NCI-H1417 treated with DMSO at 0.1 percent for 48 hours (cell line): ENCODE measurements at regions not wholly inside any gene's neighbourhood (a gene's known extent, or its start where the extent isn't known, plus 50 kb on each side); places are given as distances from the start of the nearest gene placed in this dataset.

ENCODE experiments used
- DNase-seq: peaks from one replicate; lab custom pipeline; 2025; lab: John Stamatoyannopoulos, UW

DNA sequence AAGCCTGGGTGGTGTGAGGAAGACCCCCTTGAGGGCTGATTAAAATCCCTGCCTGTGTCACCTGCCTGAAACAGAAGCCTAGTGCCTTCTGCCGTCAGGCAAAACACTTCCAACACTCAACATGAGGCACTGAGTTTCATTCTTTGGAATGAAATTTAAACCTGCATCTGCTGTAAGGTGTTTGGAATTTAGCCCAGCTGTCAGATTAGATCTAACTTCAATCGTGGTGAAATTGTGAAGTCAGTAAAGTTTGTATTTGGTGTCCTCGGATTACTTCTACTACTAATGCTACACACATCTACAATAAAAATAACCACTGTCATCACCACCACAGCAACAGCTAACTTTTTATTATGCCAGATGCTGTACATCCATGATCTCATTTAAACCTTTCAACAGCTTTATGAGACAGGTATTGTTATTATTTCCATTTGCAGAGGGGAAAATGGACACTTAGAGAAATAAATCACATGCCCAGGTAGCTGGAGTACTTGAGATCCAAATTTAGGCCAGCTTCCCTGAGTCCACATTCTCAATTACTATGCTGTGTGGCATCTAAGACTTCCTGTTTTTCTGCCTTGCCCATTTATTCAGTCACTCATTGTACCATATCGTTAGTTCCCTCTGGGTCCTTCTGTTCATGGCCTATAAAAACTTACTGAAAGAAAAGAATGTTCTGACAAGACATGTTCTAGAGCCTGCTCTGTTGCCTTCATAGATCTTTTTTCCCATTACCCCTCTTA, 98.2 kb upstream of the GCFC2 start:
- DNase-seq: no peak

DNA sequence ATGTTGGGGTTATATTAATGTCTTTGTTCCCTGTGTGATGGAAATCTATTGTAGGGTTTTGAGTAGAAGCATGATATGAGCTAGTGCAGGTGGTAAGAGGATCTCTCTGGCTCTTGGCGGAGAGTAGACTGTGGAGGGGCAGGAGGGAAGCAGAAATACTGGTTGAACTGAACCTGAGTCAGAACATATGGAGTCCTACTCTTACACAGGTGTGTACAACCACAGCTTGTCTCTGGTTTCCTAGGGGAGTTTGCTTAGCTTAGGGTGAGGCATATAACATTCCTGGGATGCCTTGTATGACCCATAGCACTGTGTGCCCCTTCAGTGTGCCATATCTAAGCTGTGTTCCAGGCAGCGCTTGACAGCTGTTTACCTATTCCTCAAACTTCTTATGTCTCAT, 97.3 kb upstream of the GCFC2 start:
- no peak for DNase-seq

DNA sequence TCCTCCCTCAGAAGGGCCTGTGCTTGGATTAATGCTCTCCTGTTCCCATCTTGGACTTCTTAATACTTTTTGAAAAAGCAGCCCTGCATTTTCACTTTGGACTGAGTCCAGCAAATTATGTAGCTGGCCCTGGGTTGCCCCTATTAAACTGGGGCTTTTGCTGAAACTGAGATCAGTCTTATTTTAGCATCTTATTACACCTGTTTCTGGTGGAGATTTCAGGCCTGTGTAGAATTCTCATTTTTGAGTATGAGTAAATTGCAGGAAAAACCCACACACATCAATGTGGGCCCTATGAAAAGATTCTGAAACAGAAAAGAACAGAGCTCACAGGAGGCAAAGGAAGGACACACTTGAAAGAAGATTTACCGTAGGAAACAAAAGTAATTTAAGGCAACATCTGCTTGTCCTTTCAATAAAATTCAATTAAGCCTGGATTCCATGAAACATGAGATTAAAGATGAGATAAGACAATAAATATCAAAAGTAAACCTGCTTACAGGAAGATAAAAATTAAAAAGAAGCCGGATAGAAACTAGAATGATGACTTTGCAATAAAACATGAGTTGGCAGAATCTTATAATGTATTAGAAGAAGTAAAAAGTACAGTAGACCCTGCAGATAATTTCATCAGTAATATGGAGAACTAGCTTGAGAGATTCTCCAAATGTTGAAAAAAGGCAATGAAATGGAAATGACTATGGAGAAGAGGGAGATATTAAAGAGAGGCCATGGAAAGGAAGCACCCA, 90.7 kb upstream of the GCFC2 start:
- no peak for DNase-seq

DNA sequence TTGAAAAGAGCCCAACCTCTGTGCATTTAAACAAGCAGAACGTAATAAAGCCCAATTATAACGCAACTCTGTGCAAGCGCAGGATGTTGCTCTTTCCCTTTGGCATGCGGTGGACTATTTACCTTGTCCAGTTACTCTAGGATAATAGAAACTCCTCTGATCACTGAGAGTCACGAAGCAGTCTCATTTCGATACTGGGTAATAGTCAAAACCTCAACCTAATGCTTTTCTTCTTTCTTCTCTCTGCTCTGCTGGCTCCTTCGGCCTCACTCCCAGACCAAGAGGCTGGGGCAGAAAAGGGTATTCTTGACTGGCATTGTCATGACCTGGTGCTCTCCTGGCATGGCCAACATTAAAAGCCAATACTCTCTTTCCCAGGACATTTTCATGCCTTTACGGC, 89.7 kb upstream of the GCFC2 start:
- no peak for DNase-seq

DNA sequence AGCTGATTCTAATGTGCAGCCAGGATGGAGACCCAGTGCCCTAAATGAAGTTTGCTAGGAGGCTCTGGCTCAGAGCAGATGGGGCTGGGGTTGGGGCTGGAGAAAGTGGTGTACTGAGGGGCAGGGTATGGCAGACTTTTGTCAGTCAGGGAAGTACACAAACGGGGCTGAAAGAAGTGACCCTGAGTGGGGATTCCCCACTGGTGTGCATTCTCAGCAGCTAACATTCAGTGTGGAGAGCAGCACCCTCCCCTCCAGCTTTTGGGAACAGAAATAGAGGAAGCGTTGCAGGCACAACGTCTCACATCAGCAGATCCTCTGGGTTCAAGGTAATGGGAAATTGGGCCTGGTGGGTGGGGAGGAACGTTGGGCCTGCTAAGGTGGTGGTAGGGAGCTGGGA, 89.1 kb upstream of the GCFC2 start:
- no peak for DNase-seq

DNA sequence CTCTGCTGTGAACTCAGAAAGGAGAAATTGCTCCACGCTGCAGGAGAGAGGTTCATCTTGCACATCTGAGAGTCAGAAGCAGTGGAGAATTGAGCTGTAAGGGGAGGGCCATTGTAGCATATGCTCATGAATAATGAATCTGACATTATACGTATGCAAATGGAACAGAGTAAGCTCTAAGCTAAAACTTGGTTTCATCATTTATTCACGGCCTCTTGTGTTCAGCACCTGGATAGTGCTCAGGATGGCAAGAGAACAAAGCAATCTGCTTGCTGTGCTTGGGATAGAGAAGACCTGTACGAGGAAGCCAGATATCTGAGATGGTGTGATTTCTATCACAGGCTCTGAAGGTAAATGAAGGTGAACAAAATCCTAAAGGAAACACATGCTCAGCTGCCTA, 87.9 kb upstream of the GCFC2 start:
- DNase-seq: no peak

DNA sequence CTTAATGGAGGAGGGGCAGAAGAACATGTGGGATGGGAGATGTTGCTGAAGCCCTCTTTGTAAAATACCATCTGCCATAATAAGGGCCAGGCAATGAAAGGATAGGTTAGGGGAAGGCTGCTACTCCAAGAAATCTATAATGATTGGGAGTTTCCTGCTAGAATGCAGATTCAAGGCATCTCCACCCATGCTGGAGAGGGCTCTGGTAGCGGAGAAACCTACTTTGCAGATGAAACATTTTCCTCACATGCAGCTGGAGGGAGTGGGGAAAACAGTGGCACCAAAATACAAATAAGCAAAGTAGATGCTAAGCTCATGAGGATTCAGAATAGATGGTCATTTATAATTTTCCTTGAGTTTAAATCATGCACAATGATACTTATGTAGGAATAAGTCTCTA, 82.3 kb upstream of the GCFC2 start:
- DNase-seq: no peak

DNA sequence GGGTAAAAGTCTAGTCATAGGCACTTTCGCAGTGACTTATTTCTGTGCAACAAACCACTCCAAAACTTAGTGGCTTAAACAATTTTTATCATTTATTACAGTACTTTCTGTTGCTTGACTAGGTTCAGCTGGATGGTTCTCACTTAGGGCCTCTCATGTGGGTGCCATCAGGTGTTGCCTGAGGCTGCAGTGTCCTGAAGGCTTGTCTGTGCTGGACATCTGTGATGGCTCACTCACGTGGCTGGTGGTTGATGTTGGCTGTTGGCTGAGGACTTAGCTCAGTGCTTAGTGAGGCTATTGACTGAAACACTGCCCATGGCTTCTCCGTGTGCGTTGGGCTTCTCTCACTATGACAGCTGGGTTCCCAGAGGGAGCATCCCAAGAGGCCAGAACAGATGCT, 81.4 kb upstream of the GCFC2 start:
- no peak for DNase-seq

DNA sequence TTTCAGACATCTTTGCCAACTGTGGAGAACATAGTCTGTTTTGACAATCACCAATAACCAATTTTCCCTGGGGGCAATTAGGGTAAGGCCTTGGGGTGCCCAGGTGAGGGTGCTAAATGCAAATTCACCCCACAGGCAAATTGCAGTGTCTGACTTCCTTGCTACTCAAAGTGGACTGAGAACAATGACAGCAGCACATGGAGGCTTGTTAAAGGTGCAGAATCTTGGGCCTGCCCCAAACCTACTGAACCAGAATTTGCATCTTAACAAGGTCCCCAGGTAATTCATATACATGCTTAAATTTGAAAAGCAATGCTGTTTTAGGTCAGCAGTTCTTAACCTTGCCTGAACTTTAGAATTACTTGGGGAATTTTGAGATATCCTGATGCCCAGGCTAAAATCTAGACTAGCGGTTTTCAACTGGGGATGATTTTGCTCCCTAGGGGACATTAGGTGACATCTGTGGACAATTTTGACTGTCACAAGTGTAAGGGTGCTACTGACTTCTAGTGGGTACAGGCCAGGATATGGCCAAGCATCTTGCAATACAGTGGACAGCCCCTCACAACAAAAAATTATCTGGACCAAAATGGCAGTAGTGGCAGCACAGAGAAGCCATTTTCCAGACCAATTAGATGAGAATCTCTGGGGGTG, 80.2 kb upstream of the GCFC2 start:
- DNase-seq: no peak

DNA sequence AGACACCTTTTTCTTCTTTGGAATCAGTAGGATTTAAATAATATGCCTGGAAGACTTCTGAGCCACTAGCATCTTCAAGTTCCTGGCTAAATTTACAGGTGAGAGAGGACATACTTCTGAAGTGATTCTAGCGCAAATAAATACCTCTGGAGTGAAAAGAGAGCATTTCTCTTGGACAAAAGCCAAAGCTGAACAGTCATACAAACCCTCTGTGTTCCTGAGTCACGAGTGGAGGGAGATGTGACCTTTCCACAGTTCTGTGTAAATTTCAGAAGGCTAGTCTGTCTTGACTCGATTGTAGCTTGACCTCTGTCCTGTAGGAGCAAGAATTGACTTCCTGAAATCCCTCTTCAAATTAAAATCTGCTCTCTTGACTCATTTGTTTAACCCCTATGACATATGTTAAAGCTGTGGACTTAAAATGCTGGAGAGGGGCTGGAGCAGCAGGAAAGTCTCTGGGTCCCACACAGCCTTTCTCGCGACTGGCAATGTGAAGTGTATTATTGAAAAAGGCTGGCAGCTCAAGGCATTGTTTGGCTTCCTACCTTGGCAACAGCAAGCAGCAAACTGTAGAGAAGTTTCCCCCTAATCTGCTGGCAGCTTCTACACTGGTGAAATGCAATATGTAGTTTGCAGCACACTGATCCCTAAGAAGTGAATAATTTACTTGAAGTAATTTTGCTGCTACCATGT, 79.6 kb upstream of the GCFC2 start:
- DNase-seq: no peak

DNA sequence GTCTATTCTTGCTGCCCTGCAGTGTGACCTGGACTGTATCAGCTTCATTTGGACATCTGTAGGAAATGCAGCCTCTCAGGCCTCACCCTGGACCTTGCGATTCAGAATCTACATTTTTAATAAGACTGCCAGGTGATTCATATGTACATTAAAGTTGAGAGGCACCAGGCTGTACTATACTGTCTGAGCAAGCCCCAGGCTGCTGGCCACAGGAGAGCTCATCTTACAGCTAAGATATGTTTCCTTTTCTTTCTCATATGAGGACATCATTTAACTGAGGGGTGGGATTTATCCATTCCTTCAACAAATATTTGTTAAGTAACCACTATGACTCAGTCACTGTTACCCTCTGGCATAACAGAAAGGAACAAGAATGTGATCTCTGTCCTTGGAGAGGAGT, 78.2 kb upstream of the GCFC2 start:
- DNase-seq: no peak

DNA sequence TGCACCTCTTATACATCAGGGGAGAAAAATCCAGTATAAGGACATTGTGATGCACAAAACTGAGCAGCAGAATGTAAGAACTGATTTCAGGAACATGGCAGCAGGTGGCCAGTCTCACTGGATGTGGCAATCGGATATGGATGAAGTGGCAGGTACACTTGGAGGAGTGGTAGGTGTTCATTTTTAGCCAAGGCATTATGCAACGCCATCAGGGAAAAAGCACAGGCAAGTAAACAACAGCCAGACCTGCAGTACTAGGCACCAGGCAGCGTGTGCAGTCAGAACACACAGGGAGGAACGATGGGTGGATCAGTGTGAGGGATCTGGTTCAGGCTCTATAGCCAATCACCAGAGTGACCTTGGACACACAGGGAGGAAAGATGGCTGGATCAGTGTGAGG, 77.4 kb upstream of the GCFC2 start:
- DNase-seq: no peak

DNA sequence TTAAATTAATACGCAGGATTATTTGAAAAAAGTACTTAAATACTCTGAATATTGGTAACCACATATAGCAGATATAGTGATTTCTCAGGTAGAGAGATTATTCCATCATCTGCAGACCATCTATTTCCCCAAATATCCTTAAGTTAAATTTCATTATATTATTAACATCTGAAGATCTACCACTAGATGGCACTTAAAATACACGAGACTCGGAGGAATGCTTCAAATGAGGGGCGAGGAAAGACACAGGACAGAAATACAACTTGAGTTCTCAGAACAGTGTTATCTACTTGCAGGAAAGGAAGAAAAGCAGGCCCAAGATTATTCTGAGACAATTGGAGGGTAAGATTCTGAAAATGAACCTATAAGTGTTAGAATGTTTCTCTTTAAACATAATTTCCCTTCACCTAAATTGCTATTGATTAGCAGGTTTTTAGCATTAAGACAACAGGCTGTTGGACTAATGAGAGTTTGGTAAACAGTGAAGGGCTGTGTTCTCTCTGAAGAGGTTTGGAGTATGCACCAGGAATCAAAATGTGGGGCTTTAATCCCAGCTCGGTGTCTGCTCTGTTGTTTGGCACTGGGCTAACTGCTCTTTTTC, 76.9 kb upstream of the GCFC2 start:
- DNase-seq: peak; percentile 50

DNA sequence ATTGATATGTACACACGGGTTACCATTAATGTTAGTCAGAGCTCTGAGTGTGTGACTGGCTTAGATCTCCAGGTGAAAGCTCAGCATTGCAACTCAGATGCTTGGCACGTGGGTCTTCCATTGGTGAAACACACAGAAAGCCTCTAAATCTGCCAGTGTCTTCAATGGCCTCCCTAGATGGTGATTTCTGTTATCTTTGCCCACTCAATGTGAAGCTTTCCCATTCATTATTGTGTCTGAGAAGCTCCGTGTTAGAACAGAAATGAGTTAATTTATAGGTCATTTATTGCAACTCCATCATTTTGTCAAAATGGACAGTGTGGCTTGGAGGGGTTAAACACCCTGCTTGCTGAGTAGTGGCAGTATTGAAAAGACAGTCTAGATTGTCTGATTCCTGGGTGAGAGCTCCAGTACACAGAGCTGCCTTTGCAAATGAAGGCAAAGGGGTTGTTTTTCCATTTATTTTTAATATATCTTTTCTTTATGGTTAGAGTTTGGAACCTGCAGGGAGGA, 64.7 kb upstream of the GCFC2 start:
- no peak for DNase-seq

DNA sequence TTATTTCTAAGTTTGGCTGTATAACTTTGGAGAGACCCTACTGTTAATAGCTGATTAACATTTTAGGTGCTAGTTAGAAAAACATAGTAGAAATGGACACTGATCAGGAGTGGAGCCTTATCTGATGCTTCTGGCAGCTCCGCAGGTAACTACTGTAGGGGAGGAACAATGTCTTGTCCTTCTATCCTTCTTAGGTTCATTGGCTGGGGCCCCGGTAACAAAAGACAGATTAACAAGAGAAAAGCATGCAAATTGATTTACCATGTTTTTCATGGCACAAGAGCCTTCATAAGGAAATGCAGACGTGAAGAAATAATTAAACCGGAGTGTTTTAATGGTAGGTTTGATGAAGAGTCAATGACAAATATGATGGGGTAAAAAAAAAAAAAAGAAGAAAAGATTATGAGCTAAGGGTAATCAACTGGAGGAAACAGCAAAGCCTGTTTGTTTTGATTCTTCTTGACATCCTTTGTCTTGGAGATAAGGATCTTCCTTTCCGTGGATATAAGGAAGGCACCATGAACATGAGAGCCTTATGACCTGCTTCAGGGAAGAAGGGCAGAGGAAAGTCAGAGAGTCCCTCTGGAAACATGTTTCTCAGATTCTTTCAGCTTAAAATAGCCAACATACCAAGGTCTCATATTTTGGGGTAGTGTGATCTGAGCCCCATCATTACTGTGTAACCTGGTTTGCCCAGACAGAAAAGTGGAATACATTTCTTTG, 62.4 kb upstream of the GCFC2 start:
- DNase-seq: no peak

DNA sequence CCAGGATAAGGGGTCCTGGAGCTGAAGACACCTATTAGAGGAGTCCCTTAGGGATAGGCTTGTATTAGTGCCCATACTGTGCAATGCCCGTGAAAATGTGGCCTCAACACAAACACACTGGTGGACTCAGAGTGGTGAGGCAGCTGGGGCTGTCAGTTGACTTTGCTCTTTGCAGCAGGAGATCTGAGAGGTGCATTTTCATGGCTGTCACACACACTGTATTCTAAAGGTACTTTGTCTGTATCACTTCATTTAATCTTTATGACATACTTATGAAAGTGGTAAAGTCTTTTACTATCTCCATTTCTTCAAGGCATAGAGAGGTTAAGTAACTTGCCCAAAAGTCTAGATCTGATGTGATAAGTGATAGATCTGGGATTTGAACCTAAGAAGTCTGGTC, 55.1 kb upstream of the GCFC2 start:
- no peak for DNase-seq

DNA sequence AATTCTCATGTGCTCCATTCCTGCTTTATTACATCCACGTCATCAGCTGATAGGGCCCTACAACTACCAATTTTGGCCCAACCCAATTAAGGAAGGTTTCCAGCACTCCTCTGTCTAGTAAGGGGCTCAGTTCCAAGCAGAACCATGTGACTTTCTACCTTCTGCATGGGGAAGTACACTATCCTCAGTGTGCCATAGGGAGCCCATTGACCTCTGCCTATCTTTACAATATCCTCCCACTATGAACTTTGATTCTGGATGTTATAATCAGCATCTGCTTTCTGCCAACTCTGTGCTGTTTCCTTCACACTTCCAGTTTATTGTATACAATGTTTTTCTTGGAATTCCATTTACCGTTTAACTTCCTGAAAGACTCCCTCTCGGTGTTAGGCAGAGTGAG, 53.9 kb upstream of the GCFC2 start:
- DNase-seq: no peak
